Fibroblast of peridontal ligament (primary cell): ENCODE measurements at regions not wholly inside any gene's neighbourhood (a gene's known extent, or its start where the extent isn't known, plus 50 kb on each side); places are given as distances from the start of the nearest gene placed in this dataset.

ENCODE experiments used
- DNase-seq: peaks from one replicate; pipeline ENCODE4 v3.0.0-alpha.2; 2010; ENCODE audit errors: extremely low read depth

GRCh38 chr5:117809251-117809650 is 1179.1 kb downstream of the DTWD2 start:
- no peak for DNase-seq

GRCh38 chr5:117805058-117805457 is 1183.3 kb downstream of the DTWD2 start:
- DNase-seq = no peak

- DNase-seq = peak; percentile 5
Measured at GRCh38 chr5:117803533-117803932, 1184.8 kb downstream of the DTWD2 start.

- DNase-seq = no peak
Measured at GRCh38 chr5:117801583-117801982, 1186.8 kb downstream of the DTWD2 start.

GRCh38 chr5:117800261-117800660 is 1188.1 kb downstream of the DTWD2 start:
- DNase-seq = no peak

GRCh38 chr5:117794847-117795246 is 1193.5 kb downstream of the DTWD2 start:
- no peak for DNase-seq

- no peak for DNase-seq
Measured at GRCh38 chr5:117793963-117794362, 1194.4 kb downstream of the DTWD2 start.

GRCh38 chr5:117792476-117792875 is 1195.9 kb downstream of the DTWD2 start:
- no peak for DNase-seq

GRCh38 chr5:117788596-117788995 is 1199.8 kb downstream of the DTWD2 start:
- DNase-seq = no peak

GRCh38 chr5:117779171-117779570 is 1204.5 kb upstream of the SEMA6A start:
- DNase-seq = no peak

- DNase-seq = no peak
Measured at GRCh38 chr5:117776977-117777376, 1202.4 kb upstream of the SEMA6A start.

GRCh38 chr5:117769877-117770276 is 1195.3 kb upstream of the SEMA6A start:
- DNase-seq = no peak

- DNase-seq = no peak
Measured at GRCh38 chr5:117763271-117763670, 1188.6 kb upstream of the SEMA6A start.

GRCh38 chr5:117761186-117761585 is 1186.6 kb upstream of the SEMA6A start:
- no peak for DNase-seq

- DNase-seq = no peak
Measured at GRCh38 chr5:117759849-117760499, 1185.4 kb upstream of the SEMA6A start.

- no peak for DNase-seq
Measured at GRCh38 chr5:117752403-117752802, 1177.8 kb upstream of the SEMA6A start.

- no peak for DNase-seq
Measured at GRCh38 chr5:117748336-117748735, 1173.7 kb upstream of the SEMA6A start.

GRCh38 chr5:117743337-117743736 is 1168.7 kb upstream of the SEMA6A start:
- no peak for DNase-seq

GRCh38 chr5:117741655-117742206 is 1167.1 kb upstream of the SEMA6A start:
- DNase-seq = no peak

- DNase-seq = no peak
Measured at GRCh38 chr5:117740268-117740667, 1165.6 kb upstream of the SEMA6A start.

- no peak for DNase-seq
Measured at GRCh38 chr5:117738571-117738970, 1163.9 kb upstream of the SEMA6A start.

- DNase-seq = no peak
Measured at GRCh38 chr5:117736698-117737097, 1162.1 kb upstream of the SEMA6A start.

GRCh38 chr5:117734056-117734455 is 1159.4 kb upstream of the SEMA6A start:
- DNase-seq = no peak

GRCh38 chr5:117733051-117733450 is 1158.4 kb upstream of the SEMA6A start:
- no peak for DNase-seq
